HL-60 (cell line): ENCODE measurements at regions not wholly inside any gene's neighbourhood (a gene's known extent, or its start where the extent isn't known, plus 50 kb on each side); places are given as distances from the start of the nearest gene placed in this dataset.

ENCODE experiments used
- GABPA ChIP-seq: IDR thresholded peaks from 2 replicates; pipeline ENCODE4 v1.6.1; 2012; ENCODE audit warnings: low read depth
- TF ChIP-seq, protein P1 (sequence below): IDR thresholded peaks from one replicate; pipeline ENCODE4 v1.5.1; 2011; ENCODE audit warnings: low read length, control low read depth, inconsistent platforms; ENCODE audit not compliant: insufficient read depth

DNA sequence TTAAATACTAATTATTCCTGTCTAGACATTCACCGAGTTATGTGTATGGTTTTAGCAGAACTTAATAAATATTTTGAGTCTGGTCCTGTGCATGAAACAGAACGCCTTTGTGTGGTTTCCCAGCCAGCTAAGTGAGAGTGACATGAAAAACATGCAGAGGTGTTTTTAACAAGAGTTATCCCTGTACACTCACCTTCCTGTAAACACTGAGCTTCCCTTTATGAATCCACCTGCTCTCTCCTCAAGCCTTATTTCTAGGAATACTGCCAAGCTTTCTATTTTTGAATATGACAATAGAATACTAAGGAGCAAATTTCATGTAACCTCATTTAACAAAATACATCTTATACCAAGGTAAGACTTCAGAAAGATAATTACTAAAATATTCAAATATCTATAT lies 270.3 kb upstream of the CTSO start:
- TF ChIP-seq, protein P1, sequence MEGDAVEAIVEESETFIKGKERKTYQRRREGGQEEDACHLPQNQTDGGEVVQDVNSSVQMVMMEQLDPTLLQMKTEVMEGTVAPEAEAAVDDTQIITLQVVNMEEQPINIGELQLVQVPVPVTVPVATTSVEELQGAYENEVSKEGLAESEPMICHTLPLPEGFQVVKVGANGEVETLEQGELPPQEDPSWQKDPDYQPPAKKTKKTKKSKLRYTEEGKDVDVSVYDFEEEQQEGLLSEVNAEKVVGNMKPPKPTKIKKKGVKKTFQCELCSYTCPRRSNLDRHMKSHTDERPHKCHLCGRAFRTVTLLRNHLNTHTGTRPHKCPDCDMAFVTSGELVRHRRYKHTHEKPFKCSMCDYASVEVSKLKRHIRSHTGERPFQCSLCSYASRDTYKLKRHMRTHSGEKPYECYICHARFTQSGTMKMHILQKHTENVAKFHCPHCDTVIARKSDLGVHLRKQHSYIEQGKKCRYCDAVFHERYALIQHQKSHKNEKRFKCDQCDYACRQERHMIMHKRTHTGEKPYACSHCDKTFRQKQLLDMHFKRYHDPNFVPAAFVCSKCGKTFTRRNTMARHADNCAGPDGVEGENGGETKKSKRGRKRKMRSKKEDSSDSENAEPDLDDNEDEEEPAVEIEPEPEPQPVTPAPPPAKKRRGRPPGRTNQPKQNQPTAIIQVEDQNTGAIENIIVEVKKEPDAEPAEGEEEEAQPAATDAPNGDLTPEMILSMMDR, result no peak
- TF ChIP-seq GABPA, result no peak
